HK-2 (cell line): ENCODE measurements at regions not wholly inside any gene's neighbourhood (a gene's known extent, or its start where the extent isn't known, plus 50 kb on each side); places are given as distances from the start of the nearest gene placed in this dataset.

Source experiments
- DNase-seq: peaks from one replicate; pipeline ENCODE4 v3.0.0-alpha.2; 2018; ENCODE audit not compliant: unreplicated experiment

DNA sequence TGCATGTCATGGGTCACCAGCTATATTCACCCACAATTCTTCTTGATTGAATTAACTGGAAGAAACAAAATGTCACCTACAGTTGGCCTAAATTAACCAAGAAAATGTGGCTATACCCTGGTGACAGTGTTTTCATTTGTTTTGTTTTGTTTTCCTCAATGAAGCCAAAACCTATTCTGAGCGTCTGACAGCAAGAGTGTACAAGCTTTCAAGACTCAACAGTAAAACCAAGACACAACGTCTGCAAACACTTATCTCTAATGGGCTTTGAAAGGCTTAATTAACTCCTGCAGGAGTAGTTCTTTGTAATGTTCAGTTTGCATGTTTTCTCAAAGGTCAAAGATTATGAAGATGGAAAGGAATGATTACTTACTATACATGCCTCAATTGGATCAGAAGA is 827.6 kb upstream of the KLHL29 start:
- no peak for DNase-seq

DNA sequence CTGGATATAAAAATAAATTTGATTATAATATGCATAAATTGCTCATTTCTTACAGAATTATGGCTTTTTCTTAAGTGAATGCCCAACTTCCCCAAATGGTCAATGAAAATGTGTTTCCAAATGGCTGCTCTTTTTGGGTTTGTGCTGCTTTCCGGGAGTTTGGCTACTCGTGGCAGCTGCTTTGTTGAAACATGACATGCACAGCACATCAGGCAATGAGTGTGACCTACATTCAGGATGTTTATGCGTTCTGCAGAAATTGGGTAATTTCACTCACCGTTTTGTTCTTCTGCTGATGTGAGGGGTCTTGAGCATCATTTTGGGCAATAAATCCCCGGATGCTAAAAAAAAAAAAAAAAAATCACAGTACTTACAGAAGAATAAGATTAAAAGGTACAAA is 825.0 kb upstream of the KLHL29 start:
- no peak for DNase-seq

DNA sequence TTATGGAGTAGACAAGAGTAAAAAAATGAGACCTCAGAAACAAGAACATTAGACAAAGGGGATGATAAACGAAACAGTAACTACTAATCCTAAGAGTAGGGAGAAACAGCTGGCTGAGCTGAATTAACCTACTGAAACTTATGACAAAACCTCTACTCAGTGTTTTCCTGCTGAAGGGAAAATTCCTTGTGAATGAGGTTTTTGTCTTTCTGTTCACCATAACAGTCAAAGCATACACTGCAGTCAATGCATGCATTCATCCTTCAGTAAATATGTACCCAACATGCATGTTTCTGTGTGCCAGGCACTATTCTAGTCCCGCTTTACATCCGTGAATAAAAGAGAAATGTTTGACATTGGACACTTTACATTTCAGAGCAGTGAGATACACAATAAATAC is 805.6 kb upstream of the KLHL29 start:
- no peak for DNase-seq

DNA sequence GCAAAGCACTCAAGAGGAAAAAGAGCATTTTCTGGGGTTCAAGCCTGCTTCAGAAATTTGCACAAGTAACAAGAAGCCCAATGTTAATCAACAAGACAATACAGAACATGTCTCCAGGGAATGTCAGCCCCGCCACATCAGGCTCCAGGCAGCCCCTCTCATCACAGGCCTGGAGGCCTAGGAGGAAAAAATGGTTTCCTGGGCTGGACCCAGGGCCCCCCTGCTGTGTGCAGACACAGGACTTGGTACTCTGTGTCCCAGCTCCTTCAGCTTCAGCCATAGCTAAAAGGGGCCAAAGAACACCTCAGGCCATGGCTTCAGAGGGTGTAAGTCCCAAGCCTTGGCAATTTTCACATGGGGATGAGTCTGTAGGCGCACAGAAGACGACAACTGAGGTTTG is 802.9 kb upstream of the KLHL29 start:
- no peak for DNase-seq

DNA sequence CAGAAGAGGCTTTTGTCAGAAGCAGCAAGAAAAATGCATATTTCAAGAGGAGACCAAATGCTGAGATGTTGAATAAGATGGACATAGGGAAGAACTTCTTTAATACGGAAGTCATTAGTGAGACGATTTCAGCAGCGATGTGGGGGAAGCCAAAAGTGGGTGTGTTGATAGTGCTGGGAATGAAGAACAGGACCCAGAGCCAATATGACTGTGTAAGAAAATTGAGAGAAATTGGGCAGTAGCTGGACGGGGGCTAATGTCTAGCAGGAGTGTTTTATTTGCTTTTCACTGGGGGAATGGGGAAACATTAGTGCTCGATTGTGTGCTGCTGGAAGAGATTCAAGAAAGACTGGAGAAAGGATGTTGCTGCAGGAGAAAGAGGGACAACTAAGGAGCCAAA is 788.7 kb upstream of the KLHL29 start:
- no peak for DNase-seq

DNA sequence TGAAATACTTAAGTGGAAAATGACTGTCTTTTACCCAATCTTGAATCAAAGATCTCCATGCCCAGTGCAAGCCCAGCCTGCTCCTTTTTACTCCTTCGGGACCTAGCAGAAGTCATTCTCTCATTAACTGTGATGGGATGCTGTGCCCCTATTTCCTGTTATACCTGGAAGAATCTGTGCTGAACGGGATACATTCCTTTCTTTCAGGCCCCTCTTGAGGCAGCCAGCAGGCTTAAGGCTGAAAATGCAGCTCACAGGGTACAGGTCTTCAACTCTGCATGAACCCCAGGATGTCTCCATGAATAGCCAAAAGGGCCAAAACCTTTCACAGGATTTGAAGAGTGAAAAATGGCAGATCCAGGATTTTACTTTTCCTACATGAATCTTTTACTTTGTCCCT is 784.8 kb upstream of the KLHL29 start:
- no peak for DNase-seq

DNA sequence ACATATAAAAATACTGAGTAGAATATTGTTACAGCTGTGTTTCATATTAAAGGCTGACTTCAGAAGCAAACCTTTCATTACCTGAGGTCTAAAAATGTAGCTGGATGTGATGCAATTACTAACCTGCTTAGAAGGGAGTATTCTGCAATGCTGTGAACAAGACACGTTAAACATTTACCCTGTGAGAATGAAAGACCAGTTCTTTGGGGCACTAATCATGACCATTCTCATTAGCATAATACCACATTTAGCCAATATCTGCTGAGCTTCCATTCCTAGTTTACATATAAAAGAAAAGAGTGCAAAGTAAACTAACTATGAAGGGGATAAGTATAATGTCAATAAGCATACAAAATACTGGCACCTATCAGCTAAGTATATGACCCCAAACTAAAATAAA is 784.0 kb upstream of the KLHL29 start:
- no peak for DNase-seq

DNA sequence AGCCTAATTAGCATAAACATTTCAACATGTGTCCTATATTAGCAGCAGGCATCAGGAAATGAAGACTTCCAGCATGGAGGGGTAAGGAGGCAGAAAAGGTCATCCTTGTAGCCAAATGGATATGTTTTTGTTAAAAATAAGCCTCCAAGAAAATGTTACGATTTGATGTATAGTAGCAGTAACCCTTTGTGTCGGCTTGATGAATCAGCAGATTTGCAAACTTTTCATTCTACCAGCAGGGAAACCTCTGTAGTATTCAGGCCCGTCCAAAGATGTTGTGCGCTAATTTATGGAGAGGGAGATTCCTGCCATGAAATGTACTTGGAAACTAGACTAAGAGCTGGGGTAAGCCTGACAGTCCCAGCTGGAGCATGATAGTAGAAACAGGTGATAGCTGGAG is 780.8 kb upstream of the KLHL29 start:
- no peak for DNase-seq

DNA sequence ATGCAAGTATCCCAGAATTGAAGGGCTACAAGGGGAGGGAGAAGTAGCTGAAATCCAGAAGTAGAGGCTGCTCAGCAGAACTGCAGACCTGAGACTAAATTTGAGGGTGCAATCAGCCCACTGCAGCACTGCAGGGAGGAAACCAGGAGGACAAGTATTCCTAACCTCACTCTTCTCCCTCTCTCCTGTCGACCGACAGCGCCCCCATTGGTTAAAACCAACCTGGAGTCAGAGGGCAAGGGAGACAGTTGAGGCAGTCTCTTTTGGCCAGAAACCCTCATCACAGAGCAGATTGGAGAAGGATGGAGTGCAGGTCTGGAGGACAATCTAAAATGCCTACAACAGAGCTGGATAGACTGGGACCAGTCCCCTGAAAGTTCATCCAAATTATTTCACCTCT is 768.9 kb upstream of the KLHL29 start:
- DNase-seq: no peak

DNA sequence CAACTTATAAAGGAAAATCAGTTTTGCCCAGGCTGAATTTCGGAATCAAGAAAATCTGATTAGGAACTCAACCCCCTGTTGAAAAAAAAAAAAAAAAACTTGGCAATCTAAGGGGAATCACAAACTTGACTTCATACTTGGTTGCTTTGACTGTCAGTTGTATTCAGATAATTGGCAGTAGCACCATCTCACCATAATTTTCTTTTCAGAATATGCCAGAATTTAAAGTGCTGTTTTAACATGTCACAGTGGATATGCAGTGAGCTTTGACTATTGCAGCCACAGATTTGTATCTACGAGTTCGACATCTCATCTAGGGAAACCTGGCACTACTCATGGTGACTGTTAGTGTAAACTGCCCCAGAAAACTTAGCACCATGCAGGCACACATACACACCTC is 761.4 kb upstream of the KLHL29 start:
- no peak for DNase-seq

DNA sequence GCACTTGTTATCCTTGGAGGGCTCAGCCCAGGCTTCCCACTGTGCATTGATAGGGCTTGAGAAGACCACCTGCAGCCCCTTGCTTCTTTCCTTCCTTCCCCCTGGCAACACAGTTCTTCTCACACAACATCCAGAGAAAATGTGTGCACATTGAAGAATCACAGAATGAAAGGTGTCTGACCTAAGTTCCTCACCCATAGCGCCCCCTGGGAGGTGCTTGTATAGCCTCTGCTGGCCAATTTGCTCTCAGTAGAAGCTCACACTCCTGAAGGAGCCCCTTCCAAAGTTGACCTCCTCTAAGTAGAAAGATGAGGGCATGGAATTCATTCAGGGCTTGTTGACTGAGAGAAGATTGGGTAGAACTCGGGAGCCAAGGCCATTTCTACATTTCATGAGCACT is 758.4 kb upstream of the KLHL29 start:
- DNase-seq: no peak

DNA sequence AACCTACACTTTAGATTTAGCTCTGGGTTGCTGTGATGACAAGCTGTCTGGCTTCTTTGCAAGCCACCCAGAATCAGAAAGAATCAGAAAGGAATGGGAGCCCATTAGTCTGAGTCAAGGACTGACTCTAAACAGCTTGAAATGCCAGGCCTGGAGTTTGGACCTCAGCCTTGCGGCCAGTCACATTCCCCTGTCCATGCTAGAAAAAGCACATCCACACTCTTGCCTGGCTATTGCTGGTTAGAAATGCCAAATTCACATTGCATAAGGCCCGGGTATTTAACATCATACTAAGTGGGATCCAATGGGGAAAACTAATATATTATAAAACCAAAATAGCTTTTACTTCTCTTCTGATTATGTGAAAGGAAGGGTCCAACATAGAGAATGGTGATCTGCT is 756.8 kb upstream of the KLHL29 start:
- no peak for DNase-seq

DNA sequence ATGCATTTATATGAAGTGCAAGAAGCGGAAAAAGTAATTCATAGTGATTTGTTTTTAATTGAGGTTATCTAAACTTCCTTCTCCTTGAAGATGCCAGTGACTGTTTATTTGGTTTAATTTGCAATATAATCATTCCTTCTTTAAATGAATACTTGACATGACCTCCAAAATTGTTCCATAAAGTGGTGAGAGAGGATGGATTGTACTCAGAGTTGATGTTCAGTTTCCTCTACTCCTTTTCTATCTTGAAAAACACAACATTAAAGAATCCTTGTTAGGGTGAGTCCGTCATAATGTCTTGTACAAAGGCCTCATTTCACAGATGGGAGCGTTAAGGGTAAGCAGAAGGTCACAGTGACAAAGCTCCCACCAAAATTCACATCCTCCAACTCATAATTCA is 756.1 kb upstream of the KLHL29 start:
- DNase-seq: no peak

DNA sequence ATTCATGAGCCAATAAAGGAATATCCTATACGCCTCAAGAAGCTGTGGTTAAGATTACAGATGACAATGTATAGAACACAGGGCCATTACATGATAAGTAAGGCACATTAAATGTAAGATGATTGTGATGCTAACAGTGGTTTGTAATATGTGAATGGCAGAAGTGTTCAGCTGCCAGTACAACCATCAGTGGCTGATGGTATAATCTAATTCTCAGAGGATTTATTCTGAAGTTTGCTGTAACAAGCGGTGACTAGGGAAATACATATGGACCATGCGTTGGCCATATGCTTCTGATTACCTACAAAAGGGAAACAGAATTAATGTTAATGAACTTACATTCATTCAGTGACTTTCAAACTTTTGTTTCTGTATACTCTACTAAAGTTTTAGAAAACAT is 750.8 kb upstream of the KLHL29 start:
- no peak for DNase-seq

DNA sequence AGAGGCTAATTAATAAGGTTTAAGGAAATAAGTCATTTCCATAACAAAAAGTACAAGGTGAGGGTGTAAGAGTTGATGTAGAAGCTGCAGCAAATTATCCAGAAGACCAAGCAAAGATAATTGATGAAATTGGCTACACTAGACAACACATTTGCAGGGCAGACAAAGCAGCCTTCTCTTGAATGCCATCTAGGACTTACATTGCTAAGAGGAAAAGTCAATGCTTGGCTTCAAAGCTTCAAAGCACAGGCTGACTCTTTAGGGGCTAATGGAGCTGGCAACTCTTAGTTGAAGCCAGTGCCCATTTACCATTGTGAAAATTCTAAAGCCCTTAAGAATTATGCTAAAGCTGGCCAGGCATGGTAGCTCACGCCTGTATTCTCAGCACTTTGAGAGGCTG is 728.6 kb upstream of the KLHL29 start:
- DNase-seq: no peak

DNA sequence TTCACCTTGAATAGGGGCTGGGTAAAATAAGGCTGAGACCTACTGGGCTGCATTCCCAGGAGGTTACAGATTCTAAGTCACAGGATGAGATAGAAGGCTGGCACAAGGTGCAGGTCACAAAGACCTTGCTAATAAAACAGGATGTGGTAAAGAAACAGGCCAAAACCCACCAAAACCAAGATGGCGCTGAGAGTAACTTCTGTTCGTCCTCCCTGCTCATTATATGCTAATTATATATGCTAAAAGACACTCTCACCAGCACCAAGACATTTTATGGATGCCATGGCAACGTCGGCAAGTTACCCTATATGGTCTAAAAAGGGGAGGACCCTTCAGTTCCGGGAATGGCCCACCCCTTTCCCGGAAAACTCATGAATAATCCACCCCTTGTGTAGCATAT is 711.5 kb upstream of the KLHL29 start:
- no peak for DNase-seq

DNA sequence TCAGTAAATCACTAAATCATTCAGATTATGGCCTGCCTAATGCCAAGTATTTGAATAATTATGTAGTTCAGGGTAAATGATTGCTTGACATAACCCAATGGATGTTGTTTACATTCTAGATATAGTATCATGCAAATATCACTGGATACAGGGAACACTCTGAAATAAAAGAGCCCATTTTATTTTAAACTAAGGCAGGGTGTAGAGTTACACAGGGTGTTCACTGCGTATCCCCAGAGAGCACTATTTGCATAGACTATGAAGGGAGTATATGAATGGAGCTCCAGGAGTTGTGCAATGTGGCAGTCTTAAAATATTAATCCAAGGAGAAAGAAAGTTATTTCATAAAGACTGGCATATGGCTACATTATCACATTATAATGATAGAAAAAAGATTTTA is 701.1 kb upstream of the KLHL29 start:
- DNase-seq: no peak

DNA sequence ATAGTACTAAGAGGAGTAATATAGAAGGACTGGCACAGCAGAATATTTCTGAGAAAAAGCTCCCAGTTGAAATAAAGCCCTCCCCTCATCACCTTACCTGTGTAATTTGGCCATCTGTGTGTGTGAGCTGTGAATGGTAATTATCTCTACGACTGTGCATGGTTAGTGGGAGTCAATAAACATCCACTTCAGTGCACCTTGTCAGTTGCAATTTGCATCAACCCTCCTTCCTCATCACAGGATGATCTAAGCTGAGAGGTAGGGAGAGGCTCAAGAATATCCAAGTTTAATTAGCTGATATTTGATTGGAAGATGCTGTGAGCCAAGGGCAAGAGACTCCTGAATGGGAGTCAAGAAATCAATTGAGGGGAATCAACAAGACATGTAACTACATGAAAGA is 694.9 kb upstream of the KLHL29 start:
- no peak for DNase-seq

DNA sequence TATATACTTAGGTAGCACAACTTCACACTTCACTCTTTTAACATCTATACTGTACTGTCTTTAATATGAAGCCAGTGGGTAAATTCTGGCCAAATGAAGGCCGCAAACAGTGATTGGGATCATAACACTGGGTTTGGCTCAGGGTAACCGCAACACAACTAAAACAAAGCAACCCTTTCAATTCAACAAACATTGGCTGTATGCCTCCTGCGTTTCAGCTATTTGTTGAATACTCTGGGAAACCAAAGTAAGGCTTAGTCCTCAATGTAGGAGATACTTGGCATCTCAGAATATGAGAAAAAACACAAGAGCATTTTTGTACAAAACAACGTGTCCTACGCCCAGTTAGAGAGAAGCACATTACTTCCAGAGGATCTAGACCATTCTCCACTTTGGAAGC is 693.3 kb upstream of the KLHL29 start:
- no peak for DNase-seq

DNA sequence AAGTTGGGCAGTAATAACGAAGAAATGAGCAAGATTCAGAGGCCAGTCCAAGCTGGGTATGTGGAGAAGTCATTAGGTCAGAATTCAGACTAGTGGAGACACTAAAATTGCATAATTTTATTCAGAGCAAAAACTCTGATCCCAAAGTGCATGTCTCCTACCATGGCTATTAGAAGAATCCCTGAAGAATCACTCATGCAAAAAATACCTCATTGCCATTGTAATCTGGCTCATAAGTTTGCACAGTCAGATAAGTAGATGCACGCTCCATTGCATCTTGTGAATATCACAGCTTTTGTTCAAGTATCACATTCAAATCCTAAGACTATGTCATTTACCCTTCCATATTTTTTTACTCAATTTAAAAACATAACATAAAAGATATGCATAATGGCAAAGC is 692.2 kb upstream of the KLHL29 start:
- no peak for DNase-seq

DNA sequence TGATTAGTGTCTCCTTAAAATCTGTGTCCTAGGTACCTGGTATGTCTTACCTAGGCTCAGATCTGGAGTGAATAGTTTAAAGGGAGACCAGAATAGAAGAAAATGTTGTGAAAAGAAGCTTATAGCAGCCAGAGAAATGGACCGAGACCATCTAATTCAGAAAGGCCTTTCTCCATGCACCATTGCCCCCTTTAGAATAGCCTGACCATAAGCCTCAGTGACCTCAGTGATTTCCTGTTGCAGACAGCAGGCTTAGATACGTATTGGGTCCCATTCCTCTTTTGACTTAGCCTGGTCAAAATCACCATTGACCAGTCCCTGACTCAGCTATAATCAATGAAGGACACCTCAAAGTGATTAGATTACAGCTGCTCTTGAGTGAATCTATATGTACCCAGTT is 690.7 kb upstream of the KLHL29 start:
- no peak for DNase-seq

DNA sequence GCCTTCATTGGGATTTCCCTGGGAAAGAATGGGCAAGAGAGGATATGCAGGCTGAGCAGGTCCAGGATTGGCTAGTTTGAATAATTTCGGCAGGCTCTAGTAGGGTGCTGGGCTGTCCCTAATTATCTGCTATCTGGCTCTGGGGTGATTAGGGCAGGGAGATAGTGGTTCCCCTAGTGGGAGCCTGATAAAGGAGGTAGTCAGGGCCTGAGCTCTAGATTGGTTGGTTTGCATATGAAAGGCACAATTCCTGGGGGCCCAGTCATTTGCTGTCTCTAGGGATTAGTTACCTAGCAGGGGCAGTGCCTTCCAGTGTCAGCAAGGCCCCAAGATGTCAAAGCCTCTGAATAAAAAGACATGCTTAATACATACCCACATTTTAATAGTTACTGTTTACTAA is 690.1 kb upstream of the KLHL29 start:
- no peak for DNase-seq

DNA sequence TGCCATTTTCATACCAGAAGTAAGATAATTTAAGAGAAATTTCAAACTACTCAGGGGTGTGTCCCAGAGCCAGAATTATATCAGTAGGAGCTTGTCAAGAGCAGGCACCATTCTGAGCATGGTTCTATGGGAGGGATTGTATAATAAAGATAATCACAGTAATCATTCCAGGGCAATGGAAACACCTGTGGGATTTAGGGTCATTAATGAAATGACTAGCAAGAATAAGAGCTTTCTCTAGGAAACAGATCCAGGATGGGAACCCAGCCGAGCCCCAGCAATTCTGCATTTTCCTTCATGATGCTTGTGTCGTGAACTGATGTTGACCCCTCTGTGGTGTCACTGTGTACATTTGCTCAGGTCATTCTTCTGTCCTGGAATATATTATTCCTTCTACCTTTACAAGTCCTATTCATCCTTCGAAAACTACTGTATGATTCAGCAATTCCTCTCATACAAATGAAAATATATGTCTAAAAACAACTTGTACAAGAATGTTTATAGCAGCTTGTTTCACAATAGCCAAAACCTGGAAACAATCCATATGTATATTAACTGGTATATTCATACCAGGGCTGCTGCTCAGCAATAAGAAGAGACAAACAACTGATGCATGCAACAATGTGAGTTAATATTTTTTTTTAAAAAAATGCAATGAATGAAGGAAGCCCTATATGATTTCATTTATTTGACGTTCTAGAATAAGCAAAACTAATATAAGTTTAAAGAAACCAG is 687.8 kb upstream of the KLHL29 start:
- no peak for DNase-seq

DNA sequence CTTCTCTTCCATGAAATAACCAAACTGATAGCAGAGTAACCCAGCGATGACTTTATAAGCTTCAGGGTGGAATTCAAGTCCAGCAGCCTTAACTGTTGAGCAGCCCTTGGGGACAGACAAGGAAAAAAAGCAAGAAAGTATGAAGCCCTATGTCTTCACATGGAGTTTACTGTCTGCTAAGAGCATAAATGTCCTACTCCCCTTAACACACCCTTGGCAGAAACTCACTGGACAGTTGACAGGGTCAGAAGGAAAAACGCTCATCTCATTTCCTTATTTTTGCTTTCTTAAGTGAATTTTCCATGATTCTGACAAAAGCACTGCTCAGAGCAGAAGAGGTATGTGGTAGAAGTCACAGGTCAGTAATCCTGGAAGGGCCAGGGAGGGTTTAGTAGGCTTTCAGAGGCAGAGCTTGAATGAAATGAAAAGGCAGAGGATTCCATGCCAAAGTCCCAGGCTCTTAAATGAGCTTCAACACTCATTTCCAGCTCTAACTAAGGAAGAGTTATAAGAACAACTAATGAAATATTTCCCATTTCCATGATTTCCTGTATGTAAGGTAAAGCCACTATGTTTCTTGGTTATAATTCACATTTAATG is 683.3 kb upstream of the KLHL29 start:
- DNase-seq: no peak
